GM21360 (cell line): ENCODE measurements at regions not wholly inside any gene's neighbourhood (a gene's known extent, or its start where the extent isn't known, plus 50 kb on each side); places are given as distances from the start of the nearest gene placed in this dataset.
"Not testable (repeated sequence)": the region's sequence is repeated elsewhere in the genome, so short reads cannot be mapped to it uniquely, and the experiment has no call there.

Experiments
- ATAC-seq: cut with Tn5 transposase; IDR thresholded peaks from one replicate; pipeline ENCODE4 v1.9.1; 2021; ENCODE audit warnings: mild to moderate bottlenecking, moderate library complexity; ENCODE audit not compliant: unreplicated experiment

- ATAC-seq = no peak
These were observed 393.8 kb downstream of the SMOC2 start for GRCh38 chr6:168834801-168835200.

GRCh38 chr6:168834042-168834587 is 393.1 kb downstream of the SMOC2 start:
- ATAC-seq = no peak

- no peak for ATAC-seq
These were observed 387.8 kb downstream of the SMOC2 start for GRCh38 chr6:168828800-168829199.

GRCh38 chr6:168828035-168828434 is 387.1 kb downstream of the SMOC2 start:
- no peak for ATAC-seq

GRCh38 chr6:168827586-168827871 is 386.5 kb downstream of the SMOC2 start:
- no peak for ATAC-seq

GRCh38 chr6:168826726-168827585 is 386.0 kb downstream of the SMOC2 start:
- no peak for ATAC-seq

- ATAC-seq = no peak
These were observed 385.1 kb downstream of the SMOC2 start for GRCh38 chr6:168826078-168826390.

GRCh38 chr6:168825226-168826077 is 384.5 kb downstream of the SMOC2 start:
- ATAC-seq = no peak

- no peak for ATAC-seq
These were observed 382.6 kb downstream of the SMOC2 start for GRCh38 chr6:168823397-168824212.

- ATAC-seq = no peak
These were observed 381.4 kb downstream of the SMOC2 start for GRCh38 chr6:168822376-168822775.

GRCh38 chr6:168819546-168819945 is 378.6 kb downstream of the SMOC2 start:
- ATAC-seq = no peak

GRCh38 chr6:168817558-168818159 is 376.7 kb downstream of the SMOC2 start:
- no peak for ATAC-seq

GRCh38 chr6:168815229-168815628 is 374.2 kb downstream of the SMOC2 start:
- ATAC-seq = no peak

- ATAC-seq = no peak
These were observed 367.2 kb downstream of the SMOC2 start for GRCh38 chr6:168808232-168808631.

GRCh38 chr6:168804331-168804730 is 363.3 kb downstream of the SMOC2 start:
- no peak for ATAC-seq

GRCh38 chr6:168803874-168804273 is 362.9 kb downstream of the SMOC2 start:
- ATAC-seq = no peak

- no peak for ATAC-seq
These were observed 358.1 kb downstream of the SMOC2 start for GRCh38 chr6:168799067-168799466.

- no peak for ATAC-seq
These were observed 355.1 kb downstream of the SMOC2 start for GRCh38 chr6:168796106-168796505.

GRCh38 chr6:168795611-168796010 is 354.6 kb downstream of the SMOC2 start:
- not testable (repeated sequence) for ATAC-seq

GRCh38 chr6:168794491-168794890 is 353.5 kb downstream of the SMOC2 start:
- ATAC-seq = no peak

GRCh38 chr6:168793649-168794048 is 352.7 kb downstream of the SMOC2 start:
- no peak for ATAC-seq
